HCT116 (cell line): ENCODE measurements at regions not wholly inside any gene's neighbourhood (a gene's known extent, or its start where the extent isn't known, plus 50 kb on each side); places are given as distances from the start of the nearest gene placed in this dataset.
A peak's percentile ranks its signal among the peaks of the same experiment; 100 is the strongest.

ENCODE experiments used
- ATAC-seq: fragments of 200-7000 bp; cut with Tn5 transposase; 2 replicates; pipeline ENCODE4 v1.9.1; 2020; ENCODE audit warnings: mild to moderate bottlenecking, moderate library complexity
- BruUV-seq: library from RNA; stranded (reverse); fragments of 400-500 nt; replicated peaks from 2 replicates; lab custom pipeline; 2021; lab: Mats Ljungman, UMichigan
- CTCF ChIA-PET: fragments of 300-600 bp; sonication (Branson Sonifier 250); formaldehyde crosslinking; loops from one replicate; lab custom pipeline; 2021; ENCODE audit warnings: antibody characterized with exemption; lab: Charles Lee
- POLR2A ChIA-PET: fragments of 300-600, 350-600 bp; sonication (Branson Sonifier 250); formaldehyde crosslinking; loops from one replicate; lab custom pipeline; 2021; ENCODE audit warnings: antibody characterized with exemption; lab: Charles Lee
- RAD21 ChIA-PET, 2 experiments: fragments of 300-600 bp; sonication (Branson Sonifier 250); formaldehyde crosslinking; loops; one replicate each; lab custom pipeline; 2023; ENCODE audit warnings: low total read pairs in 2 of 2; ENCODE audit not compliant: uncharacterized antibody in 2 of 2, unreplicated experiment in 2 of 2, low non-redundant PET in 1 of 2; lab: Charles Lee
- DNase-seq: peaks from one replicate; pipeline ENCODE4 v3.0.0-alpha.2; 2010; ENCODE audit warnings: low read depth, low spot score
- H2AFZ ChIP-seq: fragments of 200-600 bp; shearing (Covaris generic), sonication (generic); 2 replicates; pipeline ENCODE4 v1.6.1; 2017; ENCODE audit warnings: low read depth, mixed run types, mixed read lengths, antibody characterized with exemption, low read length; ENCODE audit not compliant: poor library complexity, severe bottlenecking
- H3K27ac ChIP-seq: 2 replicates; pipeline ENCODE4 v1.5.1; 2012; ENCODE audit warnings: low read depth, low read length
- H3K27me3 ChIP-seq: fragments of 200-600 bp; sonication (generic); 2 replicates; pipeline ENCODE4 v1.6.1; 2016; ENCODE audit warnings: mixed run types, low read length, mixed read lengths; ENCODE audit not compliant: insufficient read depth
- H3K36me3 ChIP-seq, 2 experiments: fragments of 200-500 bp in 1 of 2; fragments of 200-600 bp in 1 of 2; sonication (Bioruptor generic) in 1 of 2; sonication (generic) in 1 of 2; 2 replicates each; pipeline versions ENCODE4 v1.5.1 to v1.6.1; 2014 to 2016; ENCODE audit warnings: low read length in 2 of 2, inconsistent platforms in 1 of 2, mixed read lengths in 1 of 2, mixed run types in 1 of 2; ENCODE audit not compliant: insufficient read depth in 2 of 2, control insufficient read depth in 1 of 2
- H3K4me1 ChIP-seq, 2 experiments: fragments of 200-600 bp in 1 of 2; sonication (generic) in 1 of 2; 2 replicates each; pipeline versions ENCODE4 v1.5.1 to v1.6.1; 2012 to 2017; ENCODE audit warnings: low read length in 2 of 2, inconsistent platforms in 1 of 2, mild to moderate bottlenecking in 1 of 2, mixed read lengths in 1 of 2, mixed run types in 1 of 2, moderate library complexity in 1 of 2; ENCODE audit not compliant: insufficient read depth in 2 of 2, control insufficient read depth in 1 of 2
- H3K4me2 ChIP-seq: fragments of 200-600 bp; sonication (generic); 2 replicates; pipeline ENCODE4 v1.6.1; 2017; ENCODE audit warnings: mixed run types, low read length, mixed read lengths
- H3K4me3 ChIP-seq, 2 experiments: fragments of 200-600 bp in 1 of 2; sonication (generic) in 1 of 2; replicated peaks in 1 of 2; 2 replicates each; pipeline ENCODE4 v1.5.1; 2011 to 2016; ENCODE audit warnings: low read length in 2 of 2, control low read depth in 1 of 2, low read depth in 1 of 2, mild to moderate bottlenecking in 1 of 2, mixed read lengths in 1 of 2, mixed run types in 1 of 2
- H3K79me2 ChIP-seq: fragments of 200-600 bp; sonication (generic); 2 replicates; pipeline ENCODE4 v1.6.1; 2017; ENCODE audit warnings: mild to moderate bottlenecking, mixed run types, low read length, moderate library complexity, mixed read lengths; ENCODE audit not compliant: insufficient read depth
- H3K9ac ChIP-seq: fragments of 200-600 bp; sonication (generic); 2 replicates; pipeline ENCODE4 v1.6.1; 2016; ENCODE audit warnings: low read length, mixed read lengths
- H3K9me2 ChIP-seq: fragments of 200-600 bp; sonication (generic), shearing (Covaris generic); 2 replicates; pipeline ENCODE4 v1.6.1; 2017; ENCODE audit warnings: mixed run types, mild to moderate bottlenecking, moderate library complexity; ENCODE audit not compliant: insufficient read depth
- H3K9me3 ChIP-seq, 2 experiments: fragments of 200-500 bp in 1 of 2; fragments of 200-600 bp in 1 of 2; sonication (Bioruptor generic) in 1 of 2; sonication (generic) in 1 of 2; 2 replicates each; pipeline ENCODE4 v1.6.1; 2014 to 2017; ENCODE audit warnings: low read length in 2 of 2, mixed read lengths in 2 of 2, inconsistent platforms in 1 of 2, low read depth in 1 of 2, mild to moderate bottlenecking in 1 of 2, mixed run types in 1 of 2, moderate library complexity in 1 of 2; ENCODE audit not compliant: control insufficient read depth in 1 of 2, insufficient read depth in 1 of 2
- H4K20me1 ChIP-seq: fragments of 200-600 bp; sonication (generic), shearing (Covaris generic); 2 replicates; pipeline ENCODE4 v1.6.1; 2017; ENCODE audit warnings: mixed run types, mild to moderate bottlenecking, moderate library complexity; ENCODE audit not compliant: insufficient read depth
- ATF3 ChIP-seq: IDR thresholded peaks from 2 replicates; pipeline ENCODE4 v1.6.1; 2012
- EGR1 ChIP-seq: IDR thresholded peaks from 2 replicates; pipeline ENCODE4 v1.6.1; 2012; ENCODE audit warnings: low read depth
- EZH2 ChIP-seq: fragments of 200-600 bp; sonication (generic); IDR thresholded peaks from 2 replicates; pipeline ENCODE4 v1.6.1; 2017; ENCODE audit warnings: antibody characterized with exemption, mixed run types
- SP1 ChIP-seq: IDR thresholded peaks from 2 replicates; pipeline ENCODE4 v1.6.1; 2012; ENCODE audit warnings: low read depth
- SRF ChIP-seq: IDR thresholded peaks from 2 replicates; pipeline ENCODE4 v1.6.1; 2012; ENCODE audit warnings: low read depth
- ZNF274 ChIP-seq: fragments of 200-500 bp; sonication (Bioruptor generic); IDR thresholded peaks from 2 replicates; pipeline ENCODE4 v1.6.1; 2014; ENCODE audit warnings: mild to moderate bottlenecking, low read depth, low read length, inconsistent platforms
- intact Hi-C: fragments of 100-400 bp; cut with micrococcal nuclease; formaldehyde crosslinking; loops from 2 replicates; pipeline ENCODE4 v1.10.0; 2022
- TF ChIP-seq, protein P1 (sequence below): IDR thresholded peaks from 2 replicates; pipeline ENCODE4 v1.6.1; 2012

GRCh38 chr9:135301271-135302263 is 178.0 kb upstream of the PPP1R26 start:
- intact Hi-C loops, result no loop called here
- ChIA-PET CTCF (no interaction called here), RAD21 (no interaction called here), POLR2A (no interaction called here)
- Histone ChIP-seq H2AFZ (no peak overlapping the region), H3K36me3 (no peaks in the 10 kb centered on the region), H3K4me2 (no peak overlapping the region), H3K4me1 (no peaks in the 10 kb centered on the region; a peak in 2 of 4 replicates), H3K9me2 (no peaks in the 10 kb centered on the region), H3K9me3 (no peaks in the 10 kb centered on the region), H3K27me3 (peaks cover 41% of the 10 kb centered on the region), H4K20me1 (no peaks in the 10 kb centered on the region), H3K4me3 (no peak overlapping the region), H3K9ac (no peak overlapping the region), H3K27ac (no peak overlapping the region), H3K79me2 (no peaks in the 10 kb centered on the region)
- ATAC-seq (peak; percentile 11; the same call in 1 of the 2 replicates), DNase-seq (no peak)
- no TSS peak for BruUV-seq
- TF ChIP-seq SRF, result no peak
- TF ChIP-seq, protein P1, sequence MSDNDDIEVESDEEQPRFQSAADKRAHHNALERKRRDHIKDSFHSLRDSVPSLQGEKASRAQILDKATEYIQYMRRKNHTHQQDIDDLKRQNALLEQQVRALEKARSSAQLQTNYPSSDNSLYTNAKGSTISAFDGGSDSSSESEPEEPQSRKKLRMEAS, result no peak
- TF ChIP-seq EGR1, result no peak
- TF ChIP-seq SP1, result no peak
- no peak for TF ChIP-seq ZNF274
- TF ChIP-seq EZH2, result no peak
- TF ChIP-seq ATF3, result no peak
